Esophagus muscularis mucosa (tissue), 4 donors: ENCODE measurements at regions not wholly inside any gene's neighbourhood (a gene's known extent, or its start where the extent isn't known, plus 50 kb on each side); places are given as distances from the start of the nearest gene placed in this dataset.

Experiments used
- CTCF ChIP-seq, 3 experiments: fragments of 200-600 bp in 2 of 3; fragments of 450-650 bp in 1 of 3; sonication (generic) in 2 of 3; IDR thresholded peaks; one replicate each; pipeline ENCODE4 v1.5.1; 2017 to 2019; ENCODE audit warnings: antibody characterized with exemption in 3 of 3, mild to moderate bottlenecking in 2 of 3, moderate library complexity in 1 of 3
- EP300 ChIP-seq: sonication (generic); formaldehyde crosslinking; IDR thresholded peaks from one replicate; pipeline ENCODE4 v1.6.1; 2017; ENCODE audit warnings: antibody characterized with exemption
- POLR2A ChIP-seq: fragments of 450-650 bp; IDR thresholded peaks from one replicate; pipeline ENCODE4 v1.6.1; 2017; ENCODE audit warnings: antibody characterized with exemption, moderate library complexity, mild to moderate bottlenecking, low read depth
- POLR2AphosphoS5 ChIP-seq, 2 donors: sonication (generic); formaldehyde crosslinking; IDR thresholded peaks; one replicate each; pipeline ENCODE4 v1.6.1; 2017; ENCODE audit warnings: antibody characterized with exemption in 2 of 2

GRCh38 chr4:89171176-89171805, 60.0 kb downstream of the TIGD2 start:
- TF ChIP-seq EP300 (no peak), POLR2A (no peak), CTCF (IDR thresholded peaks at IDR 0.05) (no peak), POLR2AphosphoS5 (IDR thresholded peaks at IDR 0.05) (no peak)
